Kidney tubule cell (primary cell): ENCODE measurements at regions not wholly inside any gene's neighbourhood (a gene's known extent, or its start where the extent isn't known, plus 50 kb on each side); places are given as distances from the start of the nearest gene placed in this dataset.
"Not testable (repeated sequence)": the region's sequence is repeated elsewhere in the genome, so short reads cannot be mapped to it uniquely, and the experiment has no call there.

Source experiments
- DNase-seq: peaks from one replicate; pipeline ENCODE4 v3.0.0-alpha.2; 2018; ENCODE audit warnings: low spot score

DNA sequence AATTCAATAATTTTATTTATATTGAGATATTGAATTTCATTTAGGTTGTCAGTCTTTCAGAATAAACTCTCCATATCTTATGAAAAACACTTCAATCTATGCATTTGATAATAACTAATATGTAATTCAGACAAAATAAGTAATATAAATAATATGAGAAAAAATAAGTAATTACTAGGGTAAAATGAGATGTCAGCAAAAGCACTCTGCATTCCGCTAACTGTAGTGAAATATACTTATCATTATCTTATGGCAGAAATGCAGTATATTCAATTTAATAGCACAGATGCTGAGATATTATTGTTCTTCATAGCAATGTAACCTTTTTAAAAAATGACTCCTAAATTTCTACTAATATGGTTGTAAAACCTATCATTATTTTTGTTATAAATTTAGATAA is 606.2 kb upstream of the VRK2 start:
- DNase-seq: no peak

DNA sequence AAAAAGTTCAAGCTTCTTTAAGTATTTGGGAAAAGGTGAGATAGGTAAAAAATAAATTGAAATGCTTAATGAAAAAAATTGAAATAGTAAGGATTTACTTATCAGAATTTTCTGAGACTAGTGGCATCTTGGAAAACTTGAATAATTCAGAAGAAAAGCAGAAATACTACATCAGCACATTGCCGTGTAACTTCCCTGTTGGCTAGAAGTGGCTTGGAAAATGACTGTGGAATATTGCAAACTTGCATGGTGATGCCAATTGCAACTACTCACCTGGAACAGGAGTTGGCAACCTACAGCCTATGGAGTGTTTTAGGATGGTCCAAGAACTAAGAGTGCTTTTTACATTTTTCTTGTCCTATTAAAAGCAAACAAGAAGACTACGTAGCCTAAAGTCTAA is 603.5 kb upstream of the VRK2 start:
- no peak for DNase-seq

DNA sequence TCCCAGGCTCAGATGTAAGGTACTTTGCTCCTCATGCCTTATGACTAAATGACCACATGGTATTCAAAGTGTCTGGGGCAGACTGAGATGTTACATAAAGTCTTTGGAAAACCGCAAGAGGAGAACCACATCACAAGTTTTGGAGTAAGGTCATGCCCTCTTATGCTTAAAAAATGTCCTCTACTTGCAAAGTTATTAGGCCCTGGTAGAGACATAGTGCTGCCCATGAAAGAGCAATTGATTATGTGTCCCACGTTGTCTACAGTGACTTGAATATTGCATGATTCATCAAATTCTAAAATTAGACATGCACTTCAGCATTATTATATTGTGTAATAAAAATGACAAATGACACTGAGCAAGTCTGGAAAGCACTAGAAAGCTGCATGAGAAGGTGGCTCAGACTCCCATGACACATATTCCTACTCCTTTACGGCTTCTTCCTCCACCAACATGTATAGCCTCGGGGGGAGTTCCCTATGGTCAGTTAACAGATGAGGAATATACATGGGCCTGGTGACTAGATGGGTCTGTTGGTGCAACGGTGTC is 602.6 kb upstream of the VRK2 start:
- peak; percentile 9 for DNase-seq

DNA sequence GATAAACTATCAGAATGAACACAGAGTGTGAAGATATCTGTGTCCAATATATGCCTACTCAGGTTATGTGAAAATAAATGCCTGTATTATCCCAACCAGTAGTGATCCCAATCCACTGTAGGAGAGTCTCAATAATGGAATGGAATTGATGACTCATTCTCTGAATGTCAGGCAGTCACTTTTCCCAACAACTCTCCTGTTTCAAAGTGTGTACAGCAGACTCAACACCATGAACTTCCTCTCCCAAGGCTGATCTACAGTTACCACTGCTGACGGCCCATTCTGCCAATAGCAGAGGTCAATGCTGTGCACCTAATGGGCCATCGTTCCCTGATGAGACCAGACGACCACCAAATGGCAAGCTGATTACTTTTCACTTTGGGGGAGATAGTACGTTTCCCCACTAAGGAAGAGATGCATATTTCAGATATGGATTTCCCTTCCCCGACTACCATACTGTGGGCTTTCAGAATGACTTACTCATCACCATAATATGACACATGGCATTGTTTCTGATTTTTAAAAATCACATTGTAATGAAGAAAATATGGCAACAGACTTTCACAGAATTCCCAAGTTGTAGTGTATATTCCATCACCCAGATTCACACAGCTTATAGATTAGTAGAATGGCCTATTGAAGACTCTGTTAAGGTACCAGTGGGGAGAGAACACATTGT is 601.7 kb upstream of the VRK2 start:
- DNase-seq: no peak

DNA sequence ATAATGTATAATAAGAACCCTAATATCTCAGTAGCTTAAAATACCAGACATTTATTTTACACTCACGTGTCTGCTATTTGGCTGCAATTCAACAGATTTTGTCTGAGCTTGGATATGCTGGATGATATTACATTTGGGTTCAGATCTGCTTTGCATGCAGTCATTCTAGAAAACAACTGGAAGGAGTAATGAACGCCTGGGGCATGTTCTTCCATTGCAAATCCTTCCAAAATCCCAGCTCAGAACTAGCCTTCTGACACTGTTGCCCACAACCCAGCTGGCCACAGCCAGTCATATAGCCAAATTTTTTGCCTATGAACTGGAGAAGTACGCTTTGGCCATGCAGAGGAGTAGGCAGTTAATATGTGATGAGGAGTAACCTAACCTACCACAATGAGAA is 597.8 kb upstream of the VRK2 start:
- no peak for DNase-seq

DNA sequence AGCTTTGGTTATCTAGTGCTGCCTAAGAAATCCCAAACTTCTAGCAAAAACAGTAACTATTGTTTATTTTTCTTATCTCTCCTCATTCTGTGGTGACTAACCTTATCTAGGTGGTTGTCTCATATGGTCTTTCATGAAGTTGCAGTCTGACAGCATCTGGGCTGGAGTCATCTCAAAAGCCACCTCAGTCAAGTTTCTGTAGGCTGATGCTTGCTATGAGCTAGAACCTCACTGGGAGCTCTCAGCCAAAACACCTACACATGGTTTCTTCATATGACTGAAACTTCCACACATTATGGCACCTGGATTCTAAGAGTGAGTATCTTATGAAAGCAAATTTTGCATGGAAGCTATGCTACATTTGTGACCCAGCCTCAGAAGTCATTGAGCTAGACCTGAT is 596.4 kb upstream of the VRK2 start:
- no peak for DNase-seq

DNA sequence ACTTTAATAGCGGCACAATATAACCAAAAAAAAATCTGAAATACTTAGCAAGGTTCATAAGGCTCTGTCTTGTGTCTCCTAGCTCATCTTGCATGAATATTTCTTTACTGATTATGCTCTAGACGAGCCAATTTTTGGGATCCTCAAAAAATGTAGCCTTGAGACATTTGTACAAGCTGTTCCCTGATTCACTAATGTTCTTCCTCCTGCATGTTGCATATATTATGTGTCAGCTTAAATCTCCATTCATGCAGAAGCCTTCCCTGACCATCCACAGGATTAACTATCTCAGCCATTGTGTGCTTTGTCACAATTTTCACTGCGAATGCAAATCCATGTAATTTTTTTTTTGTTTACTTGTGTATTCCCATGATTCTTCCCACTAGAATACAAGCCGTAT is 594.0 kb upstream of the VRK2 start:
- no peak for DNase-seq

DNA sequence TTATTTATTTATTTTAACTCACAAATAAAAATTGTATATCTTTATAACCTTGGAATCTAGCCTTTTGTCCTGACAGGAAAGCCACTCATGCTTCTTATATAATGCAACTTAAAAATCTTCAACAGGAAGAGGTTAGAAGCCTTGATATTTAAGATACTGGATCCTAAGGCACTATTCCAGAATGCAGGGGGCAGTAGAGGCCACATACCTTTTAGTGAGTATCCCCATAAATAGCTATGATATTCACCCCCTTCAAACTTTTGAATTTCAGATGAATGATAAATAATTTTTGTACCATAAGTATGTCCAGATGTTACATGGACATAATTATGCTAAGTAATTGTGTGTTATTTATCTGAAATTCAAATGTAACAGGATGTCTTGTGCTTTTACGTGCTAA is 592.7 kb upstream of the VRK2 start:
- no peak for DNase-seq

DNA sequence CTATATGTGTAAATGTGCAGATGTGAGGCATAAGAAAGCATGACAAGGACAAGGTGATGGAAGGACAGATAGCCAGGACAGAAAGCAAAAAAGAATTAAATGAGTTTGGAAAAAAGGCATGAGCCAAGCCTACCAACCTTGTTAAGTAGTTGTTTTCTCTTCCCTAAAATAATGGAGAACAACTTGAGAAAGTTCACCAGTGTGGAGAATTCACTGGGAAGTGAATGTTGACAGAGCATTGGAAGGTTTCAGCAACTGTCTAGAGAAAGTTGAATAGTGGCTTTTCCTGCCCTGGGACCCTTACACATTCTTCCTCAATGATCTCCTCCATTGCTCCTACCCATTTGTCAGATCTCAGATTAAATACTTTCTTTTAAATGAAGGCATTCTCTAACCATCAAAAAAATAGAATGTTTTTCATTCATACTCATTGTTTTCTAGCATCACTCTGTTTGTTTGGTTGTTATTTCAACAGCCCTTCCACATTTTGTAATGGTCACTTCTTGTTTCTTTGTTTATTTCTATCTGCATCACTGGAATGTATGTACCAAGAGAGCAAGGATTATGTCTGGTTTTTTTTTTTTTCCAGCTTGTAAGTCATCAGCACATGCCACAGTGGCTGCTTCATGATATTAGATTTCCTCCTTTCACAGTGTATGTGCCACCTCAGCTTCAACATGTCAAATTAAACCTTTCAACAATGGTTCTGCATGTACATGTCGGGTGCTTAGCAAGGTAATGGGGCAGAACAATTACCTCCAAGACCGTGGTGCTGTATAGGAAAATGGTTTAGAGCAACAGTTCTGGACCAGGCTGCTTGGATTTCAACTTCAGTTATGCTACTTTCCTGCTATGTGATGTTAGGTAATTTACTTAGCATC is 586.0 kb upstream of the VRK2 start:
- DNase-seq: no peak

DNA sequence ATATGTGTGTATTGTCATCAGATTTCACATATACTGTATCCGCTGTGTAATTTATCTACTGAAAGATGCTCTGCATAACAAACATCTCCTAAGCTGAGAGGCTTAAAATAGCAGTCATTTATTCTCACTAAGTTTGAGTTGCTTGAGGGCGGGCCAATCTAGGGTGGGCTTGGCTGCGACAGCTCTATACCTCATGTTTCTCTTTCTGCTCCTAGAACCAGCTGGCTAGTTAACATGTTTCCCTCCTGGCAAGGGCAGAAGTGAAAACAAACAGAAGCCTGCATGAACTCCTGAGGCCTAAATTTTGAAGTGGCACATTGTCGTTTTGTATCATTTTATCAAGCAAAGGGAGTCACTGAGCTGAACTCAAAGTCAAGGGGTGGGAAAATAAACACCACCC is 585.0 kb upstream of the VRK2 start:
- DNase-seq: no peak

DNA sequence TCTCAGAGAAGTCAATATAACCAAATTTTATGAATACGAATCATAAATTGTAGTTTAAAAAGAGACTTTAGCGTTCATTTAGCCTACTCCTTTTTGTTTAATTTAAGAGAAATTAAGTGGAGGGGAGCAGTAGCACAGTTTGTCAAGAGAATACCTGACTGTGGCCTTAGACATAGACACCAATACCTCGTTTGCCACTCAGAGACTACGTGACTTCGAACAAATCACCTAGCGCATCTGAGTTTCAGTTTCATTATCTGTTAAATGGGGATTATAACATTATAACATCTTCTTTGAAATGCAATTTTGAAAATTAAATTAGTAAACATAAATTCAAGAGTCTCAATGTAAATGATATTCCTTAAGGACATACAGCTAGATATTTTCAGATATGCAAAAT is 581.5 kb upstream of the VRK2 start:
- no peak for DNase-seq

DNA sequence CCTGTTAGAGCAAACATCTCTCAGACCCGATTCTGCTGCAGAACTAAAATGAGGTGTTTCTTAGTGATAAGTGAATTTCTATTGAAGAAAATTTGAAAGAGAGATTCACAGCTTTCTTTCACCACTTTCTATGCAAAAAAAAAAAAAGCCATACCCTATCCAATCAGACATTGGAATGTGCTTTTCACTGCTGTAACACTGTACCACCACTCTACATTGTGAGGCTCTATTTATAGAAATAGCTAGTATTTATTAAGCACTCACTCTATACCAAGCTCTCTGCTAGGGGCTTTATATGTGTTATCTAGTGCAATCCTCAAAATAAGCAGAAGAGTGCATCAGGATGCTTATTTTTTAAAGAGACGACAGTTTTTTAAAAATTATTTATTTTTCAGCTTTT is 580.6 kb upstream of the VRK2 start:
- no peak for DNase-seq

DNA sequence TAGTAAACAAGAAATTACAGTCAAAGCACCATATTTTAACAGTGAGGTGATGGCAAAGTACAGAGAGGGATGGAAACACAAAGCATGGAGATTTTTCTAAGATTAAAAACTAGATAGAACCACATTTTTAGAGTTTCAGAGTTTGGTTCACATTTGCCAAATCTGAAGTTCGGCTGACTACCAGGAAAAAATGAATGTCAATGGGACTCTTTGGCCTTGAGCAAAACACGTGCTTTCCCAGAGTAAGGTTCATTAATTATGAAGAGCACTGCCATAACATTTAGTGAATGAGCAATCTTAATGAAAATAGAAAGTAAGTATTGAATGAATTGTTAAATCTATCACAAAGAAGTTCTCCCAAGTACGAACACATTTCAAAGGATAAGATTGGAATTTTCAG is 571.2 kb upstream of the VRK2 start:
- no peak for DNase-seq

DNA sequence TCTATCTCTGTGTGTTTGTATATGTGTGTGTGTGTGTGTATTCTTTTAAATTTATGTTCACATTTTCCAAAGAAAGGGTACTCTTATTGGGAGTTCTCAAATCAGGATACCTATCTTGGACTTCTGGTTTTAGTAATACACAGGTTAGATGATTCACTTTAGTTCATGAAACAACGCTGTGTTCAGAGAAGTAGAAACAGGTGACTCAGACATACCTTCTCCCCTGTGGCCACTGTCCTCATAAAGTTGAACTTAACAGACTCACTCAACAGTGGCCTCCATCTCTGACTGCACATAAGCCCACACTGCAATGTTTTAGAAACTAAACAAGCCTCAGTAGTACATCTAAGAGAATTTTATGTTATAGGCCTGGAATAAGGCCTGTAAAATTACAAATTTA is 566.6 kb upstream of the VRK2 start:
- DNase-seq: peak; percentile 81

DNA sequence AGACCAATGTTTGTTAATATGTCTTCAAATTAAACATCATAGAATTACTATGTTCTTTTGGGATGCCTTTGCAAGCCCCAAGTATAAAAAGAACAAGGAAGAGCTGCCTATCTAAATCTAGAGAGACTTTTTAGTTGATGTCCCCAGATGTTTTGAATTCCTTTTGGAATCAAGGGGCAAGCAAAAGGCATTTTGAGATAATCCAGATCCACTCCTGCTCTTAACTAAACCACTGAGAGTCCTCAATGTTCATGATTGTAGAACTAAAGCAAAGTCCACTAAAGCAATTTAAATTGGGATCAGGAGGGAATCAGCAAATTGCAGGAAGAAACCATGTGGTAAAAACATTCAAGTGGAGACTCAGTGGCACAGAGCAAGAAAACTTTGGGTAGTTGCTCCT is 558.5 kb upstream of the VRK2 start:
- no peak for DNase-seq

DNA sequence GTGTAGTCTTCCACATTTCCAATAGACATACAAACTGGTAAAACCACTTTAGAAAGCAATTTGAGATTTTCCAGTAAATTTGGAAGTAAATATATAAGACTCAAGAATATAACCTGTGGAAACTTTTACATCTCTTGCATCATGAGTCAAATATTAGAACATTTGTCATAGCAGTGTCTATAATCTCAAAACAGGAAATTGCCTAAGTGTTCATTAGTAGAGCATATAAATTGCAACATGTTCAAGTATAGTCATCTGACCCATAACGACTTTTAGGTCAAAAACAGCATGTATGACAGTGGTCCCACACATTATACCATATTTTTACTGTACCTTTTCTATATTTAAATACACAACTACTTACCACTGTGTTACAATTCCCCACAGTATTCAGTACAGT is 555.9 kb upstream of the VRK2 start:
- no peak for DNase-seq

DNA sequence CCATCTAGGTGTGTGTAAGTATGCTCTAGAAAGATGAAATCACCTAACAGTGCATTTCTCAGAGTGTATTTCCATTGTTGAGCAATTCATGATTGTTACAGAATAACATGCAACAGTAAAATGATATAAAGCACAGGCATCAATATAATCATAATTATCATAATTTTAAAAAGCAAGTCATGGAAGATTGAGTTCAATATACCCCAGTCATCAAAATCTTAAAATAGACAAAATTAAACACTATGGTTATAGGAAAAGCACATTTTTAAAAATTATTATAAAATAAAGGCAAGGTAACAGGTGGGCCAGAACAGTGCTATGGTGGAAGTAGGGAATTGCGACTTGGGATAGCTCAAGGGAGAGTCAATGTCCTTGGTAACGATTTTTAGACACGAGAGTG is 555.4 kb upstream of the VRK2 start:
- DNase-seq: no peak

DNA sequence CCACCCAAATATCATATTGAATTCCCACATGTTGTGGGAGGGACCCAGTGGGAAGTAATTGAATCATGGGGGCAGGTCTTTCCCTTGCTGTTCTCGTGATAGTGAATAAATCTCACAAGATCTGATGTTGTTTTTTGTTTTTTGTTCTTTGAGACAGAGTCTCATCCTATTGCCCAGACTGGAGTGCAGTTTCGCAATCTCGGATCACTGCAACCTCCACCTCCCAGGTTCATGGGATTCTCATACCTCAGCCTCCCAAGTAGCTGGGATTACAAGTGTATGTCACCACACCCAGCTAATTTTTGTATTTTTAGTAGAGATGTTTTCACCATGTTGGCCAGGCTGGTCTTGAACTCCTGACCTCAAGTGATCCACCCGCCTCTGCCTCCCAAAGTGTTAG is 552.6 kb upstream of the VRK2 start:
- DNase-seq: not testable (repeated sequence)

DNA sequence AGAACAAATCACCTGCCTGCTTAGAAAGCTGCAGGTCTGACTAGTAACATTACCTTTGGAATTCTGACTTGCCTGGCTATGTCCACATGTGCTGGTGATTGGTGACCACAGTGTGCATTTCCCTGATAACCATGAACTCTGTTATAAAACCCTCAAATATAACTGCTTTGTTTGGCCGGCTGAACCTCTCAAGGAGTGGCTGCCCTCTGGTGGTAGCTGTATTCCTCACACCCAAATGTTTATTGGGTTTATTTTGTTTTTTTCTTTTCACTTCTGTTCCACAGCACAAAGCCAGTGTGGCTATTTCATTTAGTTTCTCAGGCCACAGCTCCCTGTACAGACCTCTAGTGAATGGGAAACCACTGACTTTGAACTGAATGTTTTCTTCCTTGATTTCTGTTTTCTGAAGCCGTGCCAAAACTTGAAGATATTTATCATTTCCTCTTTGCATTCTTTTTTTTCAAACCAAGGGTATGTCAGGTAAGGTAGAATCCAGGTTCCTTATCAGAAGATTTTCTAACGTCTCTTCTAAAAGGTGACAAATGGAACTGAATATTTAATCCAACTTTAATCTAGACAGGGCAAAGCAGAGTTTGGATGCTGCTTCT is 549.0 kb upstream of the VRK2 start:
- DNase-seq: peak; percentile 50

DNA sequence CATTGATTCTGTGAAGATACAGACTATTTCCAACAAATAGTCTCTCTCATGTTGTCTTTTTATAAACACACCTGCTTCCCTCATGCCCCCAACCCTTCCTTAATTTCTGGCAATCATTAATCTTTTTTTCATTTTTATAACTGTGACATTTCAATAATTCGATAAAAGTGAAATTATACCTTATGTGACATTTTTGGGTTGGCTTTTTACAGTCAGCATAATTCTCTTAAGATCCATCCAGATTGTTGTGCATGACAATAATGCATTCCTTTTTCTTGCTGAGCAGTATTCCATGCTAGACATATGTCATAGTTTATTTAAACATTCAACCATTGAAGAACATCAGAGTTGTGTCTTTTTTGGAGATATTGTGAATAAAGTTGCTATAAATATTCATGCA is 541.8 kb upstream of the VRK2 start:
- DNase-seq: no peak

DNA sequence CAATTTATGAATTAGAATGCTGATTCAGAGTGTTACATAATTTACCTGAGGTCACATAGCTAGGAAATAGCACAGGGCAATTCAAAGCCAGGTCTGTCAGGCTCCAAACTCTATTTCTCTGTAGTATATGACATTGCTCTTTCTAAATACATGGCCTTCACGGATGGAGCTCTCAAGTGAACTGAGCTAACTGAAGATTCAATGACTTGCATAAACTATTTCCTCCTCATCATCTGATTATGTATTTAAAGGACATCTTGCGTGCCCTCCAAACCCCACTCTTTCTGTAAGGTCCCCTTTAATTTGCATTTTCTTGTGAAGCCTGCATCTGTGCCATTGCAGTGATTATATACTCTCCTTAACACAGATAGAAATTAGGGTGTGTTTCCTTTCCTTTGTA is 537.4 kb upstream of the VRK2 start:
- DNase-seq: no peak

DNA sequence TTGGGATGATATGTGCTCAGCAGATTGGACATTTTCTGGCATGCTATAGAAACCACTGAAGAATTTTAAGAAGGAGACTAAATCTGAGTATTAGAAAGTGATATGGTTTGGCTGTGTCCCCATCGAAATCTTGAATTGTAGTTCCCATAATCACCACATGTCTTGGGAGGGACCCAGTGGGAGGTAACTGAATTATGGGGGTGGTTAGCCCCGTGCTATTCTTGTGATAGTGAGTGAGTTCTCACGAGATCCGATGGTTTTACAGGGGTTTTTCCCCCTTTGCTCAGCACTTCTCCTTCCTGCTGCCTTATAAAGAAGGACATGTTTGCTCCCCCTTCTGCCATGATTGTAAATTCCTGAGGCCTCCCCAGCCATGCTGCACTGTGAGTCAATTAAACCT is 535.9 kb upstream of the VRK2 start:
- DNase-seq: no peak

DNA sequence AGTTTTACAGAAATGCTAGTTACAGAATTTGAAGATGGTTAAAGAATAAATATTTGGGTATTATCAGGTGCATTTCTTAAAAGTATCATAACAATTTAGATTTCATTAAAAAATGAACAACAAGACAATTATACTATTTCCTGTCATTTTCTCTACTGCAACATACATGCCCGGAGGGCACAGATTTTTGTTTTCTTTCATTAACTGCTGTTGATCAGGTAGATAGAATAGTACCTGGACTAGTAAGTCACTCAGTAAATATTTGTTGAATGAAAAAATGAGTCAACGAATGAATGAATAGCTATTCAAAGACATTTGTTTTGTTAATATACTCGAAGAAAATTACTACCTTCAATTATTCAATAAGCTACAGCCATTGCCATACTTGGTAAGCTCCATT is 531.2 kb upstream of the VRK2 start:
- no peak for DNase-seq
